ENCODE measurements at regions not wholly inside any gene's neighbourhood (a gene's known extent, or its start where the extent isn't known, plus 50 kb on each side); places are given as distances from the start of the nearest gene placed in this dataset.
A peak's percentile ranks its signal among the peaks of the same experiment; 100 is the strongest.

GRCh38 chr5:174839196-174839595 is 114.8 kb downstream of the MSX2 start:
- DNase-seq (ENCODE audit: low spot score): peak; percentile 77

GRCh38 chr5:174837919-174838902 is 113.8 kb downstream of the MSX2 start:
- peak; percentile 66 for DNase-seq (ENCODE audit: low spot score)

- DNase-seq (ENCODE audit: low spot score): no peak
These were observed 109.7 kb downstream of the MSX2 start for GRCh38 chr5:174834081-174834480.

GRCh38 chr5:174832811-174833210 is 108.4 kb downstream of the MSX2 start:
- DNase-seq (ENCODE audit: low spot score): no peak

GRCh38 chr5:174832025-174832424 is 107.6 kb downstream of the MSX2 start:
- DNase-seq (ENCODE audit: low spot score): no peak

DNA sequence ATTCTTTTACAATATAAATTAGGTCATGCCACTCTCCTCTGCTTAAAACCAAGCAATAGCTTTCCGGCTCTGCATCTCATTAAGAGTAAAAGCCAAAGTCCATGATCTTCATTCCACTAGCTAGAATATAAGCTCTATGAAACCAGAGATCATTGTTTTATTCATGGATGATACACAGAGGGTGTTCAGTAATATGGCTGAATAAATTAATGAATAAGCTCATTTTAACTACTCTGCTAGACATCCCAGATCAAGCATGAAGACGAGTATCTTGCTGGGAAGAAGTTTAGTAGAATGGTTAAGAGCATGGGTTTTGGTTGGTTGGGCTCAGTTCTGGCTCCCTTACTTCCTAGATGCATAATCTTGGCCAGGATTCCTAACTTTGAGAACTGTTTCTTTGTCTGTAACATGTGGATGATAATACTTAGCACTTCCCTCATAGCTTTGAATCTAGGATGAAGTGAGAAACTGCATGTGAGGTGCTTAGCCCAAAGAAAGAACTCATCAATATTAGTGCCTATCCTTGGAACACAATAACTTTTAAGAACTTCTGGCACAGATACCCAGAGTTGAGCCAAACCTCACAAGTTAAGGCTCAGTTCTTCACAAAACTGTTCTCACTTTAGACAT is 106.8 kb downstream of the MSX2 start:
- no peak for DNase-seq (ENCODE audit: low spot score)

DNA sequence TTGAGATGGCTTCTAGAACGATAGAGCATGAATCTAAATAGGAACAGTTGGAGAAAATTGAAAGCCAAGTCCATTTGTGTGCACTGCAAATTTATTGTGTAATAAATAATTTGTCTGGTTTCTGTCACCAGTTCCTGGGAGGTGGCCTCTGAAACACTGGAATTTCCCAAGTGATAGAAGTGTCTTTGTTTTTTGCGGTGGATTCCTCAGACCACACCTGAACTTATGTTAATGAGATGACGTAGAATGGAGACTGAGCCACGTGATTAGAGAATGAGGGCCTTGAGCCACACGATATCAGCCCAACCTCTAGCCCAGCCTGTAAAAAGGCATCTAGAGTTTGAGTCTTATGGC is 105.1 kb downstream of the MSX2 start:
- DNase-seq (ENCODE audit: low spot score): no peak

- DNase-seq (ENCODE audit: low spot score): no peak
These were observed 104.6 kb downstream of the MSX2 start for GRCh38 chr5:174828804-174829510.

DNA sequence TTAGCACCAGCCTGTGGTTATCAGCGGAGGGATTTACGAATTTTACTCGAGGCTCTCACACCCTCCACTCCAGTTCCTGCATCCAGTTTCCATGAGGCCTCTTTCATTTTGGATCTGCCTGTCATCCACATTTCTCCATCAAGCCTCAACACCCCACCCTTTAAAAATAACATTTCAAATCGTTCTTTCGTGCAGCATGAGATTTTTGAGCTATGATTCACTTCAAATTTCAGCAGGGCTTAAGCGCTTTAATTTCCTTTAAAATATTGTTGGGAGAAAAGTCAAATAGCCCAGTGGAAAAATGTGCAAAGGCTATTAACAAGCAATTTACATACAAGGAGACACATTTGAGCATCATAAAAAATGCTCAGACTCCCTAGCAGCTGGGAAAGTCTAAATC is 103.2 kb downstream of the MSX2 start:
- no peak for DNase-seq (ENCODE audit: low spot score)

- DNase-seq (ENCODE audit: low spot score): no peak
These were observed 101.2 kb downstream of the MSX2 start for GRCh38 chr5:174825587-174825986.

- no peak for DNase-seq (ENCODE audit: low spot score)
These were observed 94.0 kb downstream of the MSX2 start for GRCh38 chr5:174818430-174818829.

GRCh38 chr5:174817610-174818009 is 93.2 kb downstream of the MSX2 start:
- no peak for DNase-seq (ENCODE audit: low spot score)

DNA sequence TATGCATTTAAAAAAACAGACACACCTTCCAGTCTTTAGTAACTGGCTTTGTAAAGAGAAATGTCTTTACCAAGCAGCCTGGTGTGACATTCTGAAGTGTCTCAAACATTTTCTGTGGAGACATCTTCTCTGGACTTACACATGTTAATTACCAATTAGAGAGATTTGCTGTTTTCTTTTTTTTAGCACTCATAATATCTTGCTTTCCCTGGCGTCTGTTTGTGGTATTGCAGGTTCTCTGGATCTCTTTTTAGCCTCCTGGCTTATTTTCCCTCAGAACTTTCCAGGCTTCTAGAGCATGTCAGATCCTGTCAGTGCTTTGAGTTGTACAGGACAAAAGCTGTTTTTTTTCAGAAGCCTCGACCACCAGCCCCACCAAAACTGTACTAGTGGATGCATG is 92.5 kb downstream of the MSX2 start:
- DNase-seq (ENCODE audit: low spot score): no peak

DNA sequence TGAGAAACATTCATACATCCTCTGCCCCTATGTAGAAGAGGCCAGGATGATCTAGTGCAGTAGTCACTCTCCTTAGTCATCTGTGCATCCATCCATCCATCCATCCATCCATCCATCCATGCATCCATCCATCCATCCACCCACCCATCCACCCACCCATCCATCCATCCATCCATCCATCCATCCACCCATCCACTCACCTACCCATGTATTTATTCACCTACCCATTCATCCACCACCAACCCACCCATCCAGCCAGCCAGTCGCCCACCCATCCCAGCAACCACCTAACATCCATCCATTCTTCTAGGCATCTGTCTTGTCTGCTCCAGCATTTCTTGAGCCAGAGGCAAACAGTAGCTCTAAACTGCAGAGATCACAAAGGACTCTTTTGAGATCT is 87.1 kb downstream of the MSX2 start:
- no peak for DNase-seq (ENCODE audit: low spot score)

DNA sequence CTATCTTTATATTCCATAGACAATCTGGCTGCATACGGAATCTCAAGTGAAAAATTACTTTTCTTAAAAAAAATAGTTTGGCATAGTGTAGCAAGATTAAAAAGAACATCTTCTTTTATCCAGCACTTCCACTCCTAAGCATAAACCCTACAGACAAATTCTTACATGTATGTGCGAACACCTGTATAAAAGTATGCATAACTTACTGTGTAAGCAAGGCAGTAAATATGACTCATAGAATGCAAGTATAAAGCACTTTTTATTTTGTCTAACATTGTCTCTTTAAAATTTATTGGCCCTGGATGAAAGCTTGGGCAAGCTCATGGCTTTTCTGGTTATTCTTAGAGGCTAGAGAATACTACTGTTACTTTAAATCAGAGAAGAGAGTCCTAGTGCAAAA is 86.4 kb downstream of the MSX2 start:
- no peak for DNase-seq (ENCODE audit: low spot score)

- no peak for DNase-seq (ENCODE audit: low spot score)
These were observed 83.1 kb downstream of the MSX2 start for GRCh38 chr5:174807471-174807870.

- DNase-seq (ENCODE audit: low spot score): no peak
These were observed 82.3 kb downstream of the MSX2 start for GRCh38 chr5:174806729-174807128.

GRCh38 chr5:174801798-174802197 is 77.4 kb downstream of the MSX2 start:
- DNase-seq (ENCODE audit: low spot score): no peak

DNA sequence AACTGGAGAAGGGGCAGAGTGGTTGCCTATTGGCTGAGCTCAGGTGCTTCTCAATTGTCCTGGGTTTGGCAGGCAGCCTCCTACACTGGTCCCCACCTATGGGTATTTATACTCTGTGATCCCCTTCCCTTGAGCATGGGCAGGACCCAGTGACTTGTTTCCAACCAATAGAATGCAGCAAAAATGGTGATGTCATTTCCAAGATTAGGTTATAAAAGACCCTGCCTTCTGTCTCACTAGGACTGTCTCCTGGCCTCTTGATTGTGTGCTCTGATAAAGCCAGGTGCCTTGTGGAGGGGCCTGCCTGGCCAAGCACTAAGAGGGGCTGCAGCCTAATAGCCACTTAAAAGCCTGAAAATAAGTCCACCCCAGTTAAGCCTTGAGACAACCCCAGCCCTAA is 76.1 kb downstream of the MSX2 start:
- no peak for DNase-seq (ENCODE audit: low spot score)

- no peak for DNase-seq (ENCODE audit: low spot score)
These were observed 74.7 kb downstream of the MSX2 start for GRCh38 chr5:174799121-174799520.

GRCh38 chr5:174798551-174798951 is 74.2 kb downstream of the MSX2 start:
- no peak for DNase-seq (ENCODE audit: low spot score)

- no peak for DNase-seq (ENCODE audit: low spot score)
These were observed 72.4 kb downstream of the MSX2 start for GRCh38 chr5:174796711-174797192.
